GM12875 (cell line): ENCODE measurements at regions not wholly inside any gene's neighbourhood (a gene's known extent, or its start where the extent isn't known, plus 50 kb on each side); places are given as distances from the start of the nearest gene placed in this dataset.

Source experiments
- H3K4me3 ChIP-seq: one replicate; pipeline ENCODE4 v1.5.1; 2011; ENCODE audit warnings: low read depth, low read length, control low read depth
- CTCF ChIP-seq: IDR thresholded peaks from 2 replicates; pipeline ENCODE4 v1.5.1; 2011; ENCODE audit warnings: low read depth, mild to moderate bottlenecking, control low read depth, inconsistent platforms, low read length, moderate library complexity, borderline replicate concordance; ENCODE audit not compliant: insufficient read depth

DNA sequence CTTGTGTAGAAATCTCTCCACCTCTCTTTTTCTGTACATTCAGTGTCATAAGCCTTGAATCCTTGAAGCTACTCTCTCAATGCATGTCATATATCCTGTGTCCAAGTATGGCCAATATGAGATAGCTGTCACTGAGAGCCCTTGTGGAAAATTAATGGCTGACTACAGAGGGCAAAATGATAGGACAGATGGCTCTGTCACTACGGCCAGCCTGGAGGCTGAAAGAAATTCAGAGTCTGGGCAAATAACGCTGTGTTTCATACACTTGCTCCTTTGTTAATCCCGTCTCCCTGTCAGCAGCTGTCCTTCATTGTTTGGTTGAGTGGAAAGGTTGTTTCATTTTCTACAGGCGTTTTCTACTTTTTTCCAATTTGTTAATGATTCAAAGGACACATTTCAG lies 70.4 kb upstream of the VGLL2 start:
- no peak overlapping the region for H3K4me3 ChIP-seq
- no peak for TF ChIP-seq CTCF

DNA sequence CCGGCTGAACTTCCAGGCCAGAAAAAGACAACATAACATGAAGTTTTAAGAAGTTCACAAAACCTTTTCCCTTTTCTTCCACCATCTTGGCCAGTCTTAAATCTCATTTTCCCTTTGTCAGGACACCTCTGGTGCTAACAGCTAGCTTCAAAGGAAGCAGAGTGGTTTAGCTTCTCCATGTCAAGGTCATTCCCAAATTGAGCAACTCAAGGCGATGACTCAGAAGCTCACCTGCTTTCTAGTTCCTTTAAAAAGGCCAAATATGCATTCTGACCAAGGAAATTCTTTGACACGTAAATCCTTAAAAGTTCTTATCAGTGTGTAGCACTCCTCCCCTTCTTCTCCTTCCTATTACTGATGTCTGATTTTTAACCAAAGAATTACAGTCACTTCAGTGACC lies 69.6 kb upstream of the VGLL2 start:
- TF ChIP-seq CTCF, result no peak
- no peak overlapping the region for H3K4me3 ChIP-seq

DNA sequence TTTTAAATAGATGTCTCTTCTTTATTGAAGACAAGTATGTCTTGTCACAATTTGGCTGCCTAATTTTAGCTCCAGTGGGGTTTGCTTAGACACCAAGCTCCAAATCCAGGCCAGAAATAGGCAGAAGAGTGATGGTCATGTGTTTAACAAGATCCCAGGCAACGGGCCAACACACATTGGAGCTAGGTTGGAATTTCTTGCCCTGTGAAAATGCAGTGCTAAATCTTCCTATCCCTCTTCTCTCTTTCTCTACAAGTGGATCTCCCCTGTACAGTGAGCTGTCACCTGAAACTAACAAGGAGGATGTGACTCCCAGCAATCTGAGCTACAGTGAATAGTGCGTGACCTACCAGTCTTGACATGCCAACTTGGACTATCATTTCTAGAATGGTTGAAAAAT lies 65.3 kb upstream of the VGLL2 start:
- no peak overlapping the region for H3K4me3 ChIP-seq
- TF ChIP-seq CTCF, result no peak

- H3K4me3 ChIP-seq, result no peak overlapping the region
Measured at GRCh38 chr6:117204903-117205302, 60.5 kb upstream of the VGLL2 start.

DNA sequence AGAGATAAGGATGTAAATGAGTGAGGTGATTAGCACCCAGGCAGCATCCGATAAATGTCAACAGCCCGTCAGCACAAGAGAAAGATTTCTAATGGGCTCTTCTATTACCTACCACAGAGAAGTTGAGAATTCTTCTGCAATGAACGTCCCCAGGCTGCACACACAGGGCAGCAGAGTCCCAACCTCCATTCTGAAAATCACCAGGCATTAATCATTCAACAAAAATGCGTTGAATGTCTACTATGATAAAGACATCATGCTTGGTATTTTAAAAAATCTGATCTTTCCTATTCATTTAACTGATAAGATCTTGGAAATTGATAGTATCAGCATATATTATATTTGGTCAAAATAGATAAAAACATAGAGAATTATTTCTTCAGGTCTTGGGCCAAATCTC lies 59.5 kb upstream of the VGLL2 start:
- no peak for TF ChIP-seq CTCF
- H3K4me3 ChIP-seq, result no peak overlapping the region

More at GRCh38 chr6:117204903-117205302, 60.5 kb upstream of the VGLL2 start:
- no peak for TF ChIP-seq CTCF

DNA sequence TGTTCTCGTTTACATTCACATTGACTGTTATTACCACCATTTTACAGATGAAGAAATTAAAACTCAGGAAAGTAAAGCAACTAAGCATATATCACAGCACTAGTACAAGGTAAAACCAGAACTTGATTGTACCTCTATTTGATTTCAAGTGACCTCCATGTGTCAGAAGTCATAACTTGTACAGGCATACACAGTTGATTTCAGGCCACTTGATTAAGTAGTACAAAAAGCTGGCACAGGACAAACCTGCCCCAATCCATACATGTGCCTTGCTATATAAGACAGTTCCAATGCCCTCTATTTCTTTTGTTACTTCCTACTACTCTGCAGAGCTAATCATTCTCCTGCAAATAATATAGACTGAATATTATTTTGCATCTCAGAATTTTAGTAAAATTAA lies 58.8 kb upstream of the VGLL2 start:
- TF ChIP-seq CTCF, result no peak
- no peak overlapping the region for H3K4me3 ChIP-seq

DNA sequence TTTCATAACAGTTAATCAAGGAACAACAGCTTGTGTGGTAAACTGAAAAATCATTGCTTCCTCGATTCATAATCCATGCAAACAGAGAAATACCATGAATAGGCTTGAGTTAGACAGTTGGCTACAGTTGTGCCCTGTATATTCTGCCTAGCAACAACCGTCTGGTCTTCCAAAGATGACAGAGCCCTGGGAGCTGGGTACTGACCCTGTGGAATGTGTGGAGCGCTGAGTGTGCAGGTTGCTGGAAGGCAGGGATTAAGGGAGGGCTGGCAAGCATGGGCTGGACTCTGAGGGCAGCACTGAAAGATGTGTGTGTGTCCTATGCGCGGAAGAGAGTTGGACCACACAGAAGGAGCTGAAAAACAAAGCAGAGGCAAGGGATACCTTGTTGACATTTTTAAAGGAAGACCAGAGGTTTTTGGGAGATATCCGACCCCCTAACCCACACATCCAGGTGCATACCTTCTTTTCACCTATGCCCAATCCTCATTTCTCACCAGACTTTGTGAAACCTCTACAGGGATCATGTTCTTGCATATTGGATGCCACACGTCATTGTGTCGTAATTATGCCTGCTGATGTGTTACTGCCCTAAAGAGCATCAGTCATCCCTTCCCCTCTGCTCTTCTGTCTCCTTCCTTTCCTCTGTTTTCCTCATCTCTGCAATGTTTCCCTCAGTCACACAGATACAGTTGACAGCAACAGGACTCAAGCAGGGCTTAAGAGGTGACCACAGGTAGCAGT lies 58.2 kb upstream of the VGLL2 start:
- no peak overlapping the region for H3K4me3 ChIP-seq
- TF ChIP-seq CTCF, result no peak
